H1 (cell line): ENCODE measurements at regions not wholly inside any gene's neighbourhood (a gene's known extent, or its start where the extent isn't known, plus 50 kb on each side); places are given as distances from the start of the nearest gene placed in this dataset.

Source experiments
- CTCF ChIA-PET: fragments of 300-600 bp; sonication (Branson Sonifier 250); formaldehyde crosslinking; loops from one replicate; lab custom pipeline; 2021; ENCODE audit not compliant: partially characterized antibody; lab: Charles Lee
- POLR2A ChIA-PET: fragments of 300-600 bp; sonication (Branson Sonifier 250); formaldehyde crosslinking; loops from one replicate; lab custom pipeline; 2021; ENCODE audit warnings: inconsistent platforms; ENCODE audit not compliant: partially characterized antibody; lab: Charles Lee
- DNase-seq, 2 experiments: peaks; one replicate each; pipeline versions ENCODE4 v3.0.0 to v3.0.0-alpha.2; 2010 to 2022; ENCODE audit warnings: low spot score in 2 of 2, low read depth in 1 of 2, mixed read lengths in 1 of 2
- FAIRE-seq: peaks from 2 replicates; lab custom pipeline; 2011; peaks lifted over from hg19 to GRCh38; lab: Jason Lieb, UNC
- H2AFZ ChIP-seq: 2 replicates; pipeline ENCODE4 v1.8.1; 2012; ENCODE audit warnings: low read length, inconsistent platforms
- H2AK5ac ChIP-seq: 2 replicates; pipeline ENCODE4 v1.6.1; 2013; ENCODE audit warnings: low read depth, low read length
- H2BK120ac ChIP-seq: replicated peaks from 2 replicates; pipeline ENCODE3; 2013; ENCODE audit warnings: low read depth, low read length, inconsistent platforms
- H2BK12ac ChIP-seq: 2 replicates; pipeline ENCODE4 v1.6.1; 2013; ENCODE audit warnings: low read depth, low read length
- H2BK15ac ChIP-seq: 2 replicates; pipeline ENCODE4 v1.6.1; 2013; ENCODE audit warnings: low read length
- H2BK20ac ChIP-seq: 2 replicates; pipeline ENCODE4 v1.6.1; 2013; ENCODE audit warnings: low read length
- H2BK5ac ChIP-seq: 2 replicates; pipeline ENCODE4 v1.6.1; 2013; ENCODE audit warnings: low read depth, low read length
- H3K14ac ChIP-seq: 2 replicates; pipeline ENCODE4 v1.6.1; 2013; ENCODE audit warnings: inconsistent platforms; ENCODE audit not compliant: insufficient read length
- H3K18ac ChIP-seq: 2 replicates; pipeline ENCODE4 v1.6.1; 2013; ENCODE audit warnings: low read length; ENCODE audit errors: extremely low read depth
- H3K23ac ChIP-seq: 2 replicates; pipeline ENCODE4 v1.6.1; 2013; ENCODE audit warnings: inconsistent platforms; ENCODE audit not compliant: insufficient read length
- H3K23me2 ChIP-seq: 2 replicates; pipeline ENCODE4 v1.6.1; 2013; ENCODE audit warnings: low read depth, low read length
- H3K27ac ChIP-seq: 2 replicates; pipeline ENCODE4 v1.6.1; 2011; ENCODE audit warnings: low read depth, low read length, inconsistent platforms
- H3K27me3 ChIP-seq, 4 experiments: replicated peaks in 1 of 4; 1 replicate in 1 of 4; 2 replicates in 3 of 4; pipeline versions ENCODE4 v1.6.1 to v1.8.1; 2011 to 2013; ENCODE audit warnings: low read length in 3 of 4, mild to moderate bottlenecking in 3 of 4, inconsistent platforms in 2 of 4, mixed read lengths in 2 of 4, moderate library complexity in 1 of 4; ENCODE audit not compliant: control insufficient read depth in 3 of 4, insufficient read depth in 3 of 4; ENCODE audit errors: extremely low read depth in 1 of 4
- H3K36me3 ChIP-seq, 4 experiments: 2 replicates each; pipeline versions ENCODE4 v1.6.1 to v1.8.1; 2011 to 2013; ENCODE audit warnings: mild to moderate bottlenecking in 4 of 4, low read length in 3 of 4, moderate library complexity in 2 of 4, control low read depth in 1 of 4, inconsistent platforms in 1 of 4; ENCODE audit not compliant: insufficient read depth in 4 of 4, control insufficient read depth in 2 of 4
- H3K4ac ChIP-seq: replicated peaks from 2 replicates; pipeline ENCODE3; 2013; ENCODE audit warnings: low read length, low read depth, mixed read lengths, inconsistent platforms; ENCODE audit not compliant: insufficient read length
- H3K4me1 ChIP-seq, 4 experiments: replicated peaks in 1 of 4; 1 replicate in 1 of 4; 2 replicates in 3 of 4; pipeline versions ENCODE4 v1.6.1 to v1.8.1; 2011 to 2013; ENCODE audit warnings: low read length in 3 of 4, inconsistent platforms in 2 of 4, mixed read lengths in 1 of 4; ENCODE audit not compliant: insufficient read depth in 4 of 4, control insufficient read depth in 3 of 4
- H3K4me2 ChIP-seq, 2 experiments: 2 replicates each; pipeline versions ENCODE4 v1.6.1 to v1.8.1; 2011 to 2013; ENCODE audit warnings: low read depth in 2 of 2, low read length in 2 of 2, control low read depth in 1 of 2, inconsistent platforms in 1 of 2, mild to moderate bottlenecking in 1 of 2; ENCODE audit not compliant: insufficient read depth in 1 of 2
- H3K4me3 ChIP-seq, 4 experiments: fragments of 200-600, 300-600 bp in 1 of 4; sonication (generic), shearing (Covaris generic), sonication (Bioruptor Twin) in 1 of 4; 2 replicates each; pipeline versions ENCODE4 v1.5.1 to v1.8.1; 2011 to 2016; ENCODE audit warnings: low read length in 4 of 4, low read depth in 3 of 4, control low read depth in 2 of 4, inconsistent platforms in 2 of 4, mild to moderate bottlenecking in 2 of 4, mixed read lengths in 1 of 4, moderate library complexity in 1 of 4; ENCODE audit not compliant: insufficient read depth in 2 of 4; ENCODE audit errors: extremely low read depth in 1 of 4
- H3K56ac ChIP-seq: replicated peaks from 2 replicates; pipeline ENCODE3; 2013; ENCODE audit warnings: low read depth, mild to moderate bottlenecking, mixed read lengths, low read length, inconsistent platforms; ENCODE audit not compliant: insufficient read length
- H3K79me1 ChIP-seq: 2 replicates; pipeline ENCODE4 v1.6.1; 2013; ENCODE audit warnings: low read depth, low read length, control low read depth
- H3K79me2 ChIP-seq, 2 experiments: 2 replicates each; pipeline versions ENCODE4 v1.6.1 to v1.8.1; 2012 to 2013; ENCODE audit warnings: low read length in 2 of 2, mild to moderate bottlenecking in 2 of 2, inconsistent platforms in 1 of 2; ENCODE audit not compliant: insufficient read depth in 2 of 2, control insufficient read depth in 1 of 2
- H3K9ac ChIP-seq, 4 experiments: replicated peaks in 1 of 4; 1 replicate in 1 of 4; 2 replicates in 3 of 4; pipeline versions ENCODE4 v1.6.1 to v1.8.1; 2011 to 2013; ENCODE audit warnings: low read depth in 3 of 4, low read length in 3 of 4, control low read depth in 2 of 4, mild to moderate bottlenecking in 2 of 4, moderate library complexity in 2 of 4, inconsistent platforms in 1 of 4; ENCODE audit errors: extremely low read depth in 1 of 4
- H3K9me3 ChIP-seq, 2 experiments: 2 replicates each; pipeline versions ENCODE4 v1.6.1 to v1.8.1; 2012 to 2013; ENCODE audit warnings: mild to moderate bottlenecking in 2 of 2, moderate library complexity in 2 of 2, control low read depth in 1 of 2, inconsistent platforms in 1 of 2, low read depth in 1 of 2, low read length in 1 of 2, mixed read lengths in 1 of 2; ENCODE audit not compliant: insufficient read depth in 2 of 2
- H4K20me1 ChIP-seq, 2 experiments: replicated peaks in 1 of 2; 2 replicates each; pipeline versions ENCODE3 to v1.8.1; 2011 to 2013; ENCODE audit warnings: inconsistent platforms in 2 of 2, low read length in 2 of 2, mild to moderate bottlenecking in 1 of 2; ENCODE audit not compliant: insufficient read depth in 2 of 2, control insufficient read depth in 1 of 2
- H4K5ac ChIP-seq: 2 replicates; pipeline ENCODE4 v1.6.1; 2013; ENCODE audit warnings: low read length, low read depth, mixed read lengths, inconsistent platforms; ENCODE audit not compliant: insufficient read length
- H4K8ac ChIP-seq: 2 replicates; pipeline ENCODE4 v1.8.0; 2013; ENCODE audit warnings: mild to moderate bottlenecking, moderate library complexity, low read length, inconsistent platforms; ENCODE audit not compliant: insufficient read depth; ENCODE audit errors: extremely low read depth
- H4K91ac ChIP-seq: replicated peaks from 2 replicates; pipeline ENCODE3; 2013; ENCODE audit warnings: low read length, mixed read lengths, inconsistent platforms; ENCODE audit not compliant: insufficient read length
- BCL11A ChIP-seq, 2 experiments: IDR thresholded peaks; one replicate each; pipeline ENCODE4 v1.6.1; 2011; ENCODE audit warnings: low read depth in 2 of 2, low read length in 2 of 2, mild to moderate bottlenecking in 2 of 2
- CHD1 ChIP-seq: IDR thresholded peaks from 2 replicates; pipeline ENCODE4 v1.6.1; 2012; ENCODE audit warnings: low read depth, low read length, improper control_type of control experiment
- MAFK ChIP-seq: IDR thresholded peaks from 2 replicates; pipeline ENCODE4 v1.6.1; 2012; ENCODE audit warnings: low read depth, mild to moderate bottlenecking, improper control_type of control experiment, low read length
- RFX5 ChIP-seq: IDR thresholded peaks from 2 replicates; pipeline ENCODE4 v1.6.1; 2011; ENCODE audit warnings: low read depth, low read length, improper control_type of control experiment, borderline replicate concordance
- RXRA ChIP-seq: IDR thresholded peaks from 2 replicates; pipeline ENCODE4 v1.6.1; 2011; ENCODE audit warnings: low read depth, mild to moderate bottlenecking, low read length, moderate library complexity; ENCODE audit not compliant: insufficient read depth
- SAP30 ChIP-seq: fragments of 300-600 bp; sonication (generic); IDR thresholded peaks from 2 replicates; pipeline ENCODE4 v1.7.1; 2012; ENCODE audit warnings: low read length, moderate library complexity, mild to moderate bottlenecking, inconsistent platforms; ENCODE audit not compliant: insufficient read depth, insufficient replicate concordance
- SIN3A ChIP-seq, 2 experiments: IDR thresholded peaks in 1 of 2; conservative IDR thresholded peaks in 1 of 2; 2 replicates each; pipeline ENCODE4 v1.6.1; 2011 to 2012; ENCODE audit warnings: low read length in 2 of 2, improper control_type of control experiment in 1 of 2, low read depth in 1 of 2, mild to moderate bottlenecking in 1 of 2
- SIRT6 ChIP-seq: IDR thresholded peaks from one replicate; pipeline ENCODE4 v1.7.1; 2012; ENCODE audit warnings: low read length, inconsistent platforms
- TBP ChIP-seq: IDR thresholded peaks from 2 replicates; pipeline ENCODE4 v1.6.1; 2011; ENCODE audit warnings: low read depth, low read length, improper control_type of control experiment
- WGBS, 2 experiments: shearing (Covaris generic) in 1 of 2; methylation state at CpG; one replicate each; pipeline versions ENCODE4 v1.1.6 to v1.1.7; 2013 to 2015; ENCODE audit warnings: low lambda C conversion rate in 2 of 2, mixed read lengths in 2 of 2, inconsistent platforms in 1 of 2, low coverage in 1 of 2, missing lambda C conversion rate in 1 of 2; ENCODE audit not compliant: insufficient replicate concordance in 2 of 2, insufficient coverage in 1 of 2, insufficient read length in 1 of 2; ENCODE audit errors: extremely low coverage in 1 of 2, missing lambda C conversion rate in 1 of 2; 5-methylcytosine and 5-hydroxymethylcytosine counted together

GRCh38 chr6:34608321-34609091 is 52.4 kb upstream of the SPDEF start:
- H3K4ac ChIP-seq, result no peak overlapping the region
- no peaks in the 10 kb centered on the region for H3K9me3 ChIP-seq
- H3K4me1 ChIP-seq, result no peaks in the 10 kb centered on the region
- no peak overlapping the region for H2BK20ac ChIP-seq
- POLR2A ChIA-PET, result interaction anchor here (1.0 to 2.2 kb wide), 3 partner anchors 13 to 184 kb away, joined by 3 to 14 read pairs (median 4); partner anchors contain the start of gene RPS10
- H4K5ac ChIP-seq, result no peak overlapping the region
- no peak overlapping the region for H4K91ac ChIP-seq
- TF ChIP-seq MAFK (no peak), BCL11A (IDR thresholded peaks at IDR 0.05; ENCODE audit: low read depth in 2 of 2, low read length in 2 of 2) (no peak), TBP (no peak), SIRT6 (no peak), SIN3A (conservative IDR thresholded peaks at IDR 0.05 in 1 of 2, IDR thresholded peaks at IDR 0.05 in 1 of 2; ENCODE audit: low read depth in 1 of 2, low read length in 2 of 2) (no peak), SAP30 (no peak), CHD1 (no peak), RXRA (no peak), RFX5 (no peak)
- TF ChIP-seq, all 59 proteins: peak for 0
- Histone ChIP-seq H3K27me3 (no peaks in the 10 kb centered on the region), H3K56ac (no peak overlapping the region), H3K4me3 (no peak overlapping the region), H3K4me2 (no peak overlapping the region), H4K8ac (no peak overlapping the region), H4K20me1 (peaks cover 0 to 1% of the 10 kb centered on the region in 2 experiments), H3K79me2 (peaks cover 0 to 19% of the 10 kb centered on the region in 2 experiments; a peak in 3 of 4 replicates), H2BK15ac (no peak overlapping the region), H2AK5ac (no peak overlapping the region), H2BK12ac (no peak overlapping the region), H3K23me2 (no peaks in the 10 kb centered on the region), H3K27ac (no peak overlapping the region), H2BK5ac (no peak overlapping the region), H3K23ac (no peak overlapping the region), H2AFZ (no peak overlapping the region), H3K18ac (no peak overlapping the region), H3K9ac (no peak overlapping the region), H3K79me1 (no peaks in the 10 kb centered on the region), H3K14ac (no peak overlapping the region), H2BK120ac (no peak overlapping the region), H3K36me3 (peaks cover 0 to 3% (median under 1%) of the 10 kb centered on the region in 4 experiments; a peak in 2 of 8 replicates)
- CTCF ChIA-PET, result interaction anchor here (0.6 to 9.4 kb wide), 36 partner anchors 8 to 445 kb away, joined by 3 to 213 read pairs (median 7); partner anchors contain the start of genes PACSIN1, SMIM29 and SPDEF
- FAIRE-seq (no peak), DNase-seq (no peak)
- WGBS, 2 experiments, result 92% methylated on average over 5 of the region's 5 CpGs; no CpG with 5 or more reads in 1 of the 2 experiments
